Endothelial cell of umbilical vein (primary cell): ENCODE measurements at regions not wholly inside any gene's neighbourhood (a gene's known extent, or its start where the extent isn't known, plus 50 kb on each side); places are given as distances from the start of the nearest gene placed in this dataset.

Experiments used
- BruUV-seq: library from RNA; stranded (reverse); fragments of 400-500 nt; replicated peaks from 2 replicates; lab custom pipeline; 2021; lab: Mats Ljungman, UMichigan
- CTCF ChIA-PET: fragments of 300-600, 350-600 bp; sonication (Branson Sonifier 250); formaldehyde crosslinking; loops from one replicate; lab custom pipeline; 2021; ENCODE audit warnings: antibody characterized with exemption, inconsistent platforms; lab: Charles Lee
- POLR2A ChIA-PET: fragments of 300-600, 350-600 bp; sonication (Branson Sonifier 250); formaldehyde crosslinking; loops from one replicate; lab custom pipeline; 2021; ENCODE audit warnings: antibody characterized with exemption, inconsistent platforms; lab: Charles Lee
- DNase-seq: peaks from one replicate; pipeline ENCODE4 v3.0.0-alpha.2; 2011; ENCODE audit warnings: low read depth, low spot score
- FAIRE-seq: peaks from 2 replicates; lab custom pipeline; 2011; peaks lifted over from hg19 to GRCh38; lab: Jason Lieb, UNC
- H2AFZ ChIP-seq: 2 replicates; pipeline ENCODE4 v1.6.0; 2012; ENCODE audit warnings: low read depth, low read length, control low read depth, inconsistent platforms
- H3K27ac ChIP-seq: 2 replicates; pipeline ENCODE4 v1.5.1; 2011; ENCODE audit warnings: low read depth, mild to moderate bottlenecking, control low read depth, low read length, moderate library complexity; ENCODE audit not compliant: insufficient read depth
- H3K27me3 ChIP-seq, 2 experiments: 2 replicates each; pipeline versions ENCODE4 v1.6.0 to v1.6.1; 2011; ENCODE audit warnings: low read length in 2 of 2, mixed read lengths in 1 of 2; ENCODE audit not compliant: control insufficient read depth in 2 of 2, insufficient read depth in 2 of 2
- H3K36me3 ChIP-seq, 2 experiments: 2 replicates in 1 of 2; 3 replicates in 1 of 2; pipeline ENCODE4 v1.5.1; 2011; ENCODE audit warnings: low read length in 2 of 2, mild to moderate bottlenecking in 1 of 2, moderate library complexity in 1 of 2; ENCODE audit not compliant: control insufficient read depth in 2 of 2, insufficient read depth in 2 of 2; ENCODE audit errors: extremely low read depth in 1 of 2
- H3K4me1 ChIP-seq: 3 replicates; pipeline ENCODE4 v1.5.1; 2011; ENCODE audit warnings: mild to moderate bottlenecking, low read length; ENCODE audit not compliant: control insufficient read depth, insufficient read depth; ENCODE audit errors: extremely low read depth
- H3K4me2 ChIP-seq: 2 replicates; pipeline ENCODE4 v1.6.1; 2011; ENCODE audit warnings: low read length, control low read depth, mixed read lengths; ENCODE audit not compliant: insufficient read depth
- H3K4me3 ChIP-seq, 3 experiments: fragments of 200-600 bp in 1 of 3; sonication (generic), shearing (Covaris generic) in 1 of 3; replicated peaks in 1 of 3; 2 replicates each; pipeline ENCODE4 v1.5.1; 2011 to 2016; ENCODE audit warnings: control low read depth in 3 of 3, low read length in 3 of 3, mild to moderate bottlenecking in 2 of 3, inconsistent platforms in 1 of 3, low read depth in 1 of 3, moderate library complexity in 1 of 3; ENCODE audit not compliant: insufficient read depth in 1 of 3
- H3K79me2 ChIP-seq: 2 replicates; pipeline ENCODE4 v1.6.0; 2012; ENCODE audit warnings: low read length, inconsistent platforms; ENCODE audit not compliant: control insufficient read depth, insufficient read depth
- H3K9ac ChIP-seq: replicated peaks from 2 replicates; pipeline ENCODE3; 2011; ENCODE audit warnings: low read length, control low read depth; ENCODE audit not compliant: insufficient read depth; ENCODE audit errors: extremely low read depth
- H3K9me1 ChIP-seq: replicated peaks from 3 replicates; pipeline ENCODE4 v1.6.0; 2011; ENCODE audit warnings: mild to moderate bottlenecking, low read length; ENCODE audit not compliant: control insufficient read depth, insufficient read depth; ENCODE audit errors: extremely low read depth
- H3K9me3 ChIP-seq: replicated peaks from 2 replicates; pipeline ENCODE4 v1.5.1; 2012; ENCODE audit warnings: low read length, inconsistent platforms; ENCODE audit not compliant: control insufficient read depth, insufficient read depth
- H4K20me1 ChIP-seq: replicated peaks from 2 replicates; pipeline ENCODE3; 2011; ENCODE audit warnings: mild to moderate bottlenecking, low read length; ENCODE audit not compliant: control insufficient read depth, insufficient read depth; ENCODE audit errors: extremely low read depth
- EZH2 ChIP-seq: IDR thresholded peaks from 2 replicates; pipeline ENCODE4 v1.6.1; 2012; ENCODE audit warnings: borderline replicate concordance, low read depth, mild to moderate bottlenecking, moderate library complexity, low read length, inconsistent platforms; ENCODE audit not compliant: severe bottlenecking
- FOS ChIP-seq: IDR thresholded peaks from 2 replicates; pipeline ENCODE4 v1.6.1; 2011; ENCODE audit warnings: mild to moderate bottlenecking, low read length, moderate library complexity, borderline replicate concordance; ENCODE audit not compliant: insufficient read depth
- GATA2 ChIP-seq: IDR thresholded peaks from 2 replicates; pipeline ENCODE4 v1.7.0; 2011; ENCODE audit warnings: low read depth, mild to moderate bottlenecking, moderate library complexity, mixed read lengths, low read length; ENCODE audit not compliant: insufficient read length, insufficient read depth
- JUN ChIP-seq: IDR thresholded peaks from 2 replicates; pipeline ENCODE4 v1.6.1; 2011; ENCODE audit warnings: borderline replicate concordance, low read depth; ENCODE audit not compliant: insufficient read length, insufficient read depth
- MYC ChIP-seq: IDR thresholded peaks from one replicate; pipeline ENCODE4 v1.6.1; 2011; ENCODE audit warnings: mild to moderate bottlenecking, low read depth, low read length
- POLR2A ChIP-seq: IDR thresholded peaks from 2 replicates; pipeline ENCODE4 v1.6.1; 2012; ENCODE audit warnings: low read depth, mild to moderate bottlenecking, control low read depth, low read length
- POLR2AphosphoS5 ChIP-seq: IDR thresholded peaks from 2 replicates; pipeline ENCODE4 v1.6.1; 2012; ENCODE audit warnings: low read depth, mild to moderate bottlenecking, control low read depth, low read length, moderate library complexity; ENCODE audit not compliant: insufficient read depth
- dilution Hi-C: fragments of 300-500 bp; cut with MboI; formaldehyde crosslinking; loops from one replicate; pipeline ENCODE4 v1.15.0; 2019; ENCODE audit warnings: low sequenced_read_pairs; ENCODE audit not compliant: extremely low pct_ligation_motif_present
- intact Hi-C: fragments of 100-400 bp; cut with micrococcal nuclease; formaldehyde crosslinking; loops from one replicate; pipeline ENCODE4 v1.10.0; 2022
- TF ChIP-seq, protein P1 (sequence below), 2 donors: IDR thresholded peaks; 1 replicate in 1 of 2; 2 replicates in 1 of 2; pipeline ENCODE4 v1.5.1; 2011; ENCODE audit warnings: low read length in 2 of 2, mild to moderate bottlenecking in 2 of 2, moderate library complexity in 2 of 2, control low read depth in 1 of 2, inconsistent platforms in 1 of 2, low read depth in 1 of 2; ENCODE audit not compliant: insufficient read depth in 1 of 2; ENCODE audit errors: extremely low read depth in 1 of 2
- TF ChIP-seq, protein P2 (sequence below): IDR thresholded peaks from 2 replicates; pipeline ENCODE4 v1.6.1; 2011; ENCODE audit not compliant: insufficient read depth, insufficient read length

DNA sequence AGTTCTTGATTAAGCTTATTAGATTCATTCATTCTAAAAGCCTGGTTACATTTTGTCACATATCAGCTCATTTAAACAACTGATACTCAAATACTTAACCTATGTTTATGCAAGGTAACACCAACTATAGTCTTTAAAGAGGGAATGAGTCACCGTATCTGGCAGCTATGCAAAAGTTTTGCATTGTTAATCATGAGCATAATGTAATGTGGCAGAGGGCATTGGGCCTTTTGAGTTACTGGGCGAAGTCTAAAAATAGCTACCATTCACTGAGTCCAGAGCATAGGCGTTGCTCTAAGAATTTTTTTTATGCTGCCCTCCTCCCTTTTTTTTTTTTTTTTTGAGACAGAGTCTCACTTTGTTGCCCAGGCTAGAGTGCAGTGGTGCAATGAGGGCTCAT is 277.7 kb upstream of the ZNF717 start:
- no peaks in the 10 kb centered on the region for H3K79me2 ChIP-seq
- ChIA-PET CTCF (no interaction called here), POLR2A (no interaction called here)
- H3K4me2 ChIP-seq, result no peak overlapping the region
- no peaks in the 10 kb centered on the region for H3K4me1 ChIP-seq
- H3K27me3 ChIP-seq, result no peaks in the 10 kb centered on the region
- FAIRE-seq (no peak), DNase-seq (no peak)
- H3K4me3 ChIP-seq, result no peak overlapping the region
- dilution Hi-C loops (no loop called here), intact Hi-C loops (no loop called here)
- no peak overlapping the region for H3K27ac ChIP-seq
- H2AFZ ChIP-seq, result no peak overlapping the region
- peaks cover 4% of the 10 kb centered on the region for H3K9me3 ChIP-seq
- no TSS peak for BruUV-seq
- TF ChIP-seq POLR2AphosphoS5 (no peak), FOS (no peak), EZH2 (no peak), JUN (no peak)
- TF ChIP-seq, protein P1, sequence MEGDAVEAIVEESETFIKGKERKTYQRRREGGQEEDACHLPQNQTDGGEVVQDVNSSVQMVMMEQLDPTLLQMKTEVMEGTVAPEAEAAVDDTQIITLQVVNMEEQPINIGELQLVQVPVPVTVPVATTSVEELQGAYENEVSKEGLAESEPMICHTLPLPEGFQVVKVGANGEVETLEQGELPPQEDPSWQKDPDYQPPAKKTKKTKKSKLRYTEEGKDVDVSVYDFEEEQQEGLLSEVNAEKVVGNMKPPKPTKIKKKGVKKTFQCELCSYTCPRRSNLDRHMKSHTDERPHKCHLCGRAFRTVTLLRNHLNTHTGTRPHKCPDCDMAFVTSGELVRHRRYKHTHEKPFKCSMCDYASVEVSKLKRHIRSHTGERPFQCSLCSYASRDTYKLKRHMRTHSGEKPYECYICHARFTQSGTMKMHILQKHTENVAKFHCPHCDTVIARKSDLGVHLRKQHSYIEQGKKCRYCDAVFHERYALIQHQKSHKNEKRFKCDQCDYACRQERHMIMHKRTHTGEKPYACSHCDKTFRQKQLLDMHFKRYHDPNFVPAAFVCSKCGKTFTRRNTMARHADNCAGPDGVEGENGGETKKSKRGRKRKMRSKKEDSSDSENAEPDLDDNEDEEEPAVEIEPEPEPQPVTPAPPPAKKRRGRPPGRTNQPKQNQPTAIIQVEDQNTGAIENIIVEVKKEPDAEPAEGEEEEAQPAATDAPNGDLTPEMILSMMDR (IDR thresholded peaks at IDR 0.05; ENCODE audit: extremely low read depth in 1 of 2, insufficient read depth in 1 of 2, low read depth in 1 of 2, low read length in 2 of 2), result no peak
- H3K36me3 ChIP-seq, result no peaks in the 10 kb centered on the region
- no peaks in the 10 kb centered on the region for H4K20me1 ChIP-seq
- H3K9me1 ChIP-seq, result no peaks in the 10 kb centered on the region
- no peak overlapping the region for H3K9ac ChIP-seq

DNA sequence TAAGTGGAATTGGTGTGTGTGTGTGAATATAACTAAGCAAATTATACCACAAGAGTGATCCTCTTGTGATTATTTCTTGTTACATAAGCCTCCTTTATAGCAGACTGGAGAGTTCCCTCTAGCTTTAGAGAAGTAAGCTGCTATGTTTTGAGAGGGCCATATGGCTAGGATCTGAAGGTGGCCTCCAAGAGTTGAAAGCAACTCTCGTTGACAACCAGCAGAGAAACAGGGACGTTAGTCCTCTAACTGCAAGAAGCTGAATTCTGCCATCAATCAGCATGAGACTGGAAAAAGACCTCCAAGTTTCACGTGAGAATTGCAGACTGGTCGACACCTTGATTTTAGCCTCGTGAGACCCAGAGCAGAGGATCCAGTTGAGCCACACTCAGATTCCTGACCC is 278.5 kb upstream of the ZNF717 start:
- FAIRE-seq (no peak), DNase-seq (no peak)
- BruUV-seq, result no TSS peak
- no peaks in the 10 kb centered on the region for H3K79me2 ChIP-seq
- H3K27ac ChIP-seq, result no peak overlapping the region
- H4K20me1 ChIP-seq, result no peaks in the 10 kb centered on the region
- H3K4me2 ChIP-seq, result no peak overlapping the region
- CTCF ChIA-PET, result no interaction called here
- intact Hi-C loops, result no loop called here
- H3K9me1 ChIP-seq, result no peaks in the 10 kb centered on the region
- no peak overlapping the region for H3K9ac ChIP-seq
- no peak overlapping the region for H3K4me3 ChIP-seq
- H3K4me1 ChIP-seq, result no peaks in the 10 kb centered on the region
- TF ChIP-seq POLR2AphosphoS5 (no peak), GATA2 (no peak), FOS (no peak), EZH2 (no peak), MYC (no peak), JUN (no peak), POLR2A (no peak)
- TF ChIP-seq, protein P2, sequence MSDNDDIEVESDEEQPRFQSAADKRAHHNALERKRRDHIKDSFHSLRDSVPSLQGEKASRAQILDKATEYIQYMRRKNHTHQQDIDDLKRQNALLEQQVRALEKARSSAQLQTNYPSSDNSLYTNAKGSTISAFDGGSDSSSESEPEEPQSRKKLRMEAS, result no peak
- TF ChIP-seq, protein P1 (IDR thresholded peaks at IDR 0.05; ENCODE audit: extremely low read depth in 1 of 2, insufficient read depth in 1 of 2, low read depth in 1 of 2, low read length in 2 of 2), result no peak
- POLR2A ChIA-PET, result no interaction called here
- no peaks in the 10 kb centered on the region for H3K36me3 ChIP-seq
- H3K9me3 ChIP-seq, result peaks cover 4% of the 10 kb centered on the region
- dilution Hi-C loops, result no loop called here
- no peak overlapping the region for H2AFZ ChIP-seq
- no peaks in the 10 kb centered on the region for H3K27me3 ChIP-seq
